ENCODE measurements at regions not wholly inside any gene's neighbourhood (a gene's known extent, or its start where the extent isn't known, plus 50 kb on each side); places are given as distances from the start of the nearest gene placed in this dataset.
"Not testable (repeated sequence)": the region's sequence is repeated elsewhere in the genome, so short reads cannot be mapped to it uniquely, and the experiment has no call there.

DNA sequence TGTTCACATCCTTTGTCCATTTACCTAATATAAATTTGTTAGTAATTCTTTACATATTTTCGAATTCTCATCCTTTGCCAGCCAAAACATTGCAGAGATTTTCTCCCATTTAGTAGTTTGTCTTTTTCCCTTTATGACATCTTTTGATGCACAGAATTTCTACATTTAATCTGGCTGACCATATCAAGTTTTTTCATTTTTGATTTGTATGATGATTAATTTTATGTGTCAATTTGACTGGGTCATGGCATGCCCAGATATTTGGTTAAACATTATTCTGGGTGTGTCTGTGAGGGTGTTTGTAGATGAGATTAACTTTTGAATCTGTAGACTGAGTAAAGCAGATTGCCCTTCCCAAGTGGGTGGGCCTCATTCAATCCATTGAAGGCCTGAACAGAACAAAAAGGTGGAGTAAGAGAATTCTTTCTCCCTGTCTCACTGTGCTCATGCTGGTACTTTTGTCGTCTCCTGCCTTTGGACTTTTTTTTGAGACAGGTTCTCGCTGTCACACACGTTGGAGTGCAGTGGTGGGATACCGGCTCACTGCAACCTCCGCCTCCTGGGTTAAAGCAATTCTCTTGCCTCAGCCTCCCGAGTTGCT, 72.1 kb upstream of the EPB41L1 start:
- DNase-seq (no peak), ATAC-seq (no peak)

DNA sequence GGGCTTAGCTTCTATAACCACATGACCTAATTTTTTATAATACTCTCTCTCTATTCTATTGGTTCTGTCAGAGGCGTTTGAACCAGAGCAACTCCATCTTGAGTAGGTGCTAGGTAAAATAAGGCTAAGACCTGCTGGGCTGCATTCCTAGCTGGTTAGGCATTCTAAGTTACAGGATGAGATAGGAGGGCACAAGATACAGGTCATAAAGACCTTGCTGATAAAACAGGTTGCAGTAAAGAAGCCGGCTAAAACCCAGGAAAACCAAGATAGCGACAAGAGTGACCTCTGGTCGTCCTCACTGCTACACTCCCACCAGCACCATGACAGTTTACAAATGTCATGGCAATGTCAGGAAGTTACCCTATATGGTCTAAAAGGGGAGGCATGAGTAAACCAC, 71.3 kb upstream of the EPB41L1 start:
- DNase-seq; ATAC-seq; intact Hi-C loops (cut with DNase I, micrococcal nuclease): not testable (repeated sequence)

More for the DNA sequence above, 72.1 kb upstream of the EPB41L1 start:
- intact Hi-C loops (cut with DNase I, micrococcal nuclease): no loop called here

DNA sequence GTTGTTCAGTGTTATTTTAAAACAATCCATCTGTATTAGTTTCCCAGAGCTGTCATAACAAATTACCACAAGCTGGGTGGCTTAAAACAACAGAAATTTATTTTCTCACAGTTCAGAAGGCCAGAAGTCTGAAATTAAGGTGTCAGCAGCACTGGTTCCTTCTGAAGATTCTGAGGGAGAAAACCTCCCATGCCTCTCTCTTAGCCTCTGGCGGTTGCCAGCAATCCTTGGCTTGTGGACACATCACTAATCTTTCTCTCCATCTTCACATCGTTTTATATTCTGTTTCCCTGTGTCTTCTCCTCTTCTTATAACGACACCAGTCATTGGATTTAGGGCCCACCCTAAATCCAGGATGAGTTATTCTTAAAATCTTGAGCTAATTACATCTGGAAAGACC, 70.2 kb upstream of the EPB41L1 start:
- no peak for ATAC-seq
- DNase-seq: no peak
- intact Hi-C loops (cut with DNase I, micrococcal nuclease): no loop called here

DNA sequence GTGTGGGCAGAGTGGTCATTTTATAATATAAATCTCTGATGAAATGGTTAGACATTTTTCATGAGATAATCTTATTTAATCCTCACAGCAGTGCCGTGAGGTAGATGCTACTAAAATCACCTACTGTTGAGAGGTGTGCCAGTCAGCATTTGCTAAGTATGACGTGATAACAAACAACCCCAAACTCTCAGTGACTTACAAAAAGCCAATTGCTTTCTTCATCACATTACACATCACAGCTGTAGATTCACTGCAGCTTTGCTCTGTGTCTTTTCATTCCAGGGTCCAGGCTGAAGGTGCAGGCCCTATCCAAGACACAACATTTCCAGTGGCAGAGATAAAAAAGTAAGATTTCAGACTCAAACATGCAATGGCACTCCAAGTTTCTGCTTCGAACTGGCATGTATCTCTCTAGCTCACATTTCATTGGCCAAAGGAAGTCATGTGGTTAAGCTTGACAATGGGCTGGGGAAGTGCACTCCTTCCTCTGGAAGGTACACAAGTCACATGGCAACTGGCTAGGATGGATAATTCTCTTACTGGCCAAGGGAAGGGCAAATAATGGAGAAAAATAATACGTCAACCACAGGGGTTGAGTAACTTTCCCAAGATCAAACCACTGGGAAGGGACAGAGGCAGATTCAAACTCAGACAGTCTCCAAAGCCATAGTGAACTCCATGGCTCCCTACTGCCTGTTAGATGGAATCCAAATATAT, 69.5 kb upstream of the EPB41L1 start:
- DNase-seq (no peak), ATAC-seq (peak; percentile 27)
- intact Hi-C loops (cut with DNase I, micrococcal nuclease): no loop called here

DNA sequence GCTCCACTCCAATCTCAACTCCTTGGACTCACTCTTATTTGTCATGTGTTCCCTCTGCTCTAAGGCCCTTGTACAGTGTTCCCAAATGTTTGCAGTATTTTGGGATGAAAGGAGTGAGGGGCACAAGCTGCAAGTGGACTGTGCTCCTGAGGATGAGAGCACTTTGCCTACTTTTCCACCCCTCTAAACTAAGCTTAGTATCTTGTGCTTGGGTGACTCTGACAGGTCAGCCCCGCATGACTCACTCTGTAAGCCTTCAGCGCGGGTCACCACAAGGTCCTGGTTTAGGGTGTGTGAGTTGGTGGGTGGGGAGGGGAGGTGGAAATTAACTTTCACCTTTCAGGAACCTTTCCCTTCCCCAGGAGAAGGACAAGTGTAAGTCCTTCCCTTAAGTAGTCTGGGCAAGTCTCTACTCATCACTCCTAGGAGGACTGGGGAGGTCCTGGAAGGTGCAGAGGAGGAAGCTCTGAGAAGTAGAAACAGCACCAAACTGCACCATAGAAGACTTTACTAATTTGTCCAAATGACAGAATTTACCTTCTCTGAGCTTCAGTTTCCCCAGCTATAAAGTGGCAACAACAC, 68.8 kb upstream of the EPB41L1 start:
- ATAC-seq (peak; percentile 82), DNase-seq (peak in 1 of 2 donors; percentile 81)
- intact Hi-C loops (cut with DNase I, micrococcal nuclease): no loop called here

DNA sequence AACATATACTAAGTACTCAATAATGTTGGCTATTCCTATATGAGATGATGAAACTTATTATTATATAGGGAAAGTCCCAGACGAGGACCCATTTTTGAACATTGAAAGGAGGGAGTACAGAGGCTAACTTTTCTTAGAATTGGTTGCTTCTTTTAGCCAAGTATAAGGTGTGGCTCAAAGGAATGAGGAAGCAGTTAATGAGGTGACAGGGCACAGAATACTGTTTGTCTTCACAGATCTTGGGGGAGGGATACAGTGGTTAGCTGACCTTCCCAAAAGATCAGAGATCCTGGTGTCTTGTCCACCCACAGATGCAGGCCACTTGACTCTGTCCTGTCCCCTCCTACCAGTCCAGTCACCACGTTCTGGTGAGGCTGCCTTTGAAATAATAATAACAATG, 67.8 kb upstream of the EPB41L1 start:
- intact Hi-C loops (cut with DNase I, micrococcal nuclease): no loop called here
- DNase-seq (no peak), ATAC-seq (peak; percentile 77)

DNA sequence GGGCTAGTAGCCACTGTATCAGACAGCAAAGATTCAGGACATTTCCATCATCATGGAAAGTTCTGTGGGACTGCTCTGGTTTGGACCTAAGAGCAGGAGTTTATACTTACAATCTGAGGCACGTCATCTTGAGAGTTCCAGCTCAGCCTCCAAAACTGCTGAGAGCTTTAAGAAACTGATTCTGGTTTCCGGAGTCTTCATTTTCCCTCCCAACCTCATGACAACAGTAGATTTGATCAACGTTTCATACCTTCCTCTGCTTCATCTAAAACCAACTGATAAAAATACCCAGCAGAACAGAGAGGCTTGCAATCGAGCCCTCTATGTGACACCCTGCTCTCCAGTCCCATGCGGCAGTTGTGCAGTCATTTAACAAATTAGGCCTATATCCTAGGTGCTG, 64.3 kb upstream of the EPB41L1 start:
- ATAC-seq (no peak), DNase-seq (no peak)
- intact Hi-C loops (cut with DNase I, micrococcal nuclease): no loop called here

DNA sequence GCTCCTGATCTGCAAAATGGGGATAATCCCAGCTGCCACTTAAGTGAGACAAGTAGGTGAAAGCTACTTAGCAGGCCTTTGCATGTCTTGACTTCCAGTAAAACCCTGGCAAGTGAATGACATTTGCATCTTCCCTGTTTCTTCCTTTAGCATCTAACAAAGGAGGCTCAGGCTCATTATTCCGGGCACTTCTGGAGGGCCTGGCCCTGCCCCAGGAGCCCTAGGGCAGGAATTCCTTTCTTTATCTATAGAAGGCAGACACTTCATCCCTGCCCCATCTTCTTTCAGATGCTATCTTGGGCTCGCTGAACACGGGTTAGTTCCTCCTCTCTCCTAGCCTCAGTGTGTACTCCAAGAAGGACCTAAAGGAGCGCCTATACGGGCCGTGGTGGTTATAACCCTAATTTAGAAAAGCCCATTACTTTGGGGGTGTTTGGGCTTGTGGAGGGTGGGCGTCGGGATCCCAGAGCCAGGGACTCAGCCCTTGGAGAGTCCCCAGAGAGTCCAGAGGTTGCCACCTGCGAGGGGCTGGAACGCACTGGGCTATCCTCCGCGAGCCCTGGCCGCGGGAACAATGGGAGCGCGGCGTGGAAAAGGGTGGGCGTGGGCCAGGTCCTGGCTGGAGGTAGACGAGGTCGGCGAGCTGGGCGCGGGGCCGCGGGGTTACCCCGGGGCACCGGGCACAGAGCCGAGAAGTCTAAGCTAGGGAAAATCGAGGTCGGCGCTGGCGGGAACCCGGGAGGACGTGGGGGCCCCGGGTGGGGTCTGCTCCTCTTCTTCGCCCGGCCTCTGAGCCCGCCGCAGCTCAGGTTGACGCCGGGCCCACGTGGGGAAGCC, 62.8 kb upstream of the EPB41L1 start:
- ATAC-seq (no peak), DNase-seq (no peak)
- intact Hi-C loops (cut with DNase I, micrococcal nuclease): no loop called here

DNA sequence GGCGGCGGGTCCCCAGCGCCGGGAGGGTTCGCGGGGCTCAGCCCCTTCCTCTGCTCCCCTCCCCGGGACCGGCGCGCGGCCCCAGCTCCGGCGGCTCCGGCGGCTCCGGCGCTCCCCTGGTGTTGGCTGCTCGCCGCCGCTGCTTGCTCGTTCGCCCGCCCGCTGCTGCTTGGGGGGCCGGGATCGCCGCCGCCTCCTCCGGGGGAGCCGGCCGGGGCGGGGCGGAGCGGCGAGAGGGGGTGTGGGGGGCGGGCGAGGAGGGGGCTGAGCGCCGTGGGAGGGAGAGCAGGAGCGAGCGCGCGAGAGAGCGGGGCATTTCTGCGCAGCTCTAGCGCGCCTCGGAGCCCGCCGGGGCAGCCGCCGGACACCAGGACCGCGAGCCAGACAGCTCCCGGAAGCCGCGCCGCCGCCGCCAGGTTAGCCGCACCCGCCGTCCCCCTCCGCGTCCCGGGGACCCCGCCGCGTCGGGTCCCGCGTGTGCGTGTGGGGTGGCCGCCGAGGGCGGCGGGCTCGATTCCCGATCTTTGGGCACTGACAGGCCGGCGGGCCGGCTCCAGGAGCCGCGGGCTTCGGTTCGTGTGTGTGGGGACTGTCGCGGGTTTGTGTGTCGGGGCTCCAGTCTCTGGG, 62.0 kb upstream of the EPB41L1 start:
- peak in 1 of 2 donors; percentile 62 for DNase-seq
- peak; percentile 32 for ATAC-seq
- intact Hi-C loops (cut with DNase I, micrococcal nuclease): no loop called here

DNA sequence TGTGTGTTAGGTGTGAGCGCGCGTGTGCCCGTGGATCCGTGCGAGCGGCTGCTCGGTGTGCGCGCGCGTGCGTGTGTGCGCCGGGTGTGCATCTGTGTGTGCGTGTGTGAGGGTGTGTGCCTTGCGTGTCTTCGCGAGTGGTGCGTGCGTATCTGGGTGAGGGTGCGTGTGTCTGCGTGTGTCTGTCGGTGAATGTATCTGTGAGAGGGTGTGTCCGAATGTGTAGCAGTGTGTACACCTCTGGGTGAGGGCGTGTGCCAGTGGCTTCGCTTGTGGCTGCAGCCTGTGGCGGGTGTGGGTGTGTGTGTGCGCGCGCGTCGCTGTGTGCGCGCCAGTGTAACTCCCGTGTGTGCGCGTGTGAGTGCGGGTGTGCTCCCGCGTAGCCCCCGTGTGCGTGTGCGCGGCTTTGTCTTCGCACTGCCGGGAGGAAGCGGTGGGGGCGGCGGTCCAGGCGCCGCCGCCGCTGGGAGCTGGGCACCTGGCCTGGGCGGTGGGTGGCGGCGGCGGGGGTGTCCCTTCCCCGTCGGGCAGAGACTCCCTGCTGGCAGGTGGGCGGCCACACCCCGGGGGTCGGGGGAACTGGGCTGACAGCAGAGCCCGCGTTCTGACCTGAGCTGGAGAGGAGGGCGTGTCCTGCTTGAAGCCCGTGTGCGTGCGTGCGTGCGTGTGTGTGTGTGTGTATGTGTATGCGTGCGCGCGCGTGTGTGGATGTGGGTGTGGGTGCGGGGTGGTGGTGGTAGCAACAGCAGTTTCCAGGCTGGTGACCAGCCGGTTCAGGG, 61.3 kb upstream of the EPB41L1 start:
- peak; percentile 57 for ATAC-seq
- DNase-seq: peak; percentile 81 to 84
- intact Hi-C loops (cut with DNase I, micrococcal nuclease): no loop called here

DNA sequence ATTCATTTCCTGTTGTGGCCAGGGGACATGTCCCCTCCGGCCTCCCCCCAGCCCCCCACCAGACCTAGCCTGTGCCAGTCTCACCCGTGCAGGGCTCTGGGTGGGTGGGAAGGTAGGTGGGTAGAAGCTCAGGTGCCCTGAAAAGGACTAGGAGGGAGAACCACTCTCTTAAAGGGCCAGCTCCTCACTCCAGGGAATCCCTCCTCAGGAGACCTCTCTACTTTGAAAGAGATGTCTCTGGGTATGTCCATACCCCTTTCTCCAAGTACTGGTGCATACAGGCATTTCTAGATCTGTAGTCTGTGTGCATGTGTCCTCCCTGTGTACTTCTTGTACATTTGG, 60.8 kb upstream of the EPB41L1 start:
- peak; percentile 1 for ATAC-seq
- intact Hi-C loops (cut with DNase I, micrococcal nuclease): no loop called here

DNA sequence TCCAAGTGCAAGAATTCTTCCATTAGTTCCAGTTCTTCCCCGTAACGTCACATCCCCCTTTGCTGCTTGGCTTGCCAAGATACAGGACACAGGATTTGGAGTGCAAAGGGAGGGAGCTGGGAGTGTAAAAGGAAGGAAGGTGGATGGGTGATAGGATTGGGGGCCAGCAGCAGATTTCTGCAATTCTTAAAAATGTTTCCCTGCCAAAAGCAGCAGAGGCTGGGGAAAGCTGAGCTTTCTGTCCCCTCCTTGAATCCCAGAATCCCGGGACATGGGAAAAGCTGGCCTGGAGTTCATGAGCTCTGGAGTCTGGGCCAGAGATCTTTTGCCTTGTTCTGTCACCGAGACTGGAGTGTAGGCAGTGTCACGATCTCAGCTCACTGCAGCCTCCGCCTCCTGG, 60.0 kb upstream of the EPB41L1 start:
- intact Hi-C loops (cut with DNase I, micrococcal nuclease): no loop called here
- ATAC-seq (peak; percentile 1), DNase-seq (no peak)

More for the DNA sequence above, 60.8 kb upstream of the EPB41L1 start:
- no peak for DNase-seq

DNA sequence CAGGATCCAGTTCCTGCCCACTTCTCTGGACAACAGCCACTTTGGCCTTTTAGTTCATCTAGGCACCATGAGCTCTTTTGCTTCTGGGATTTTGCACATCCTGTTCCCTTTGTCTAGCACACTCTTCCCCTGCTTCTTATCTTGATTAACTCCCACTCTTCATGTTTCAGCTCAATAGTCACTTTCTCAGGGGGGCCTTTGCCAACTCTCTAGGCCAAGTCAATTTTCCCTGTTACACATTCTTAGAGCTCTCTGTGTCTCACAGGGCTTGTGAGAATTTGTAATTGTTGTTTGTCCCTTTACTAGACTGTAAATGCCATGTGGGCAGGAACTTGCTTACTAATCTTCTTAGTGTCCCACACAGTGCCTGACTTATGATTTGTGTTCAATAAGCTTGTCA, 58.1 kb upstream of the EPB41L1 start:
- intact Hi-C loops (cut with DNase I, micrococcal nuclease): no loop called here
- ATAC-seq: no peak

DNA sequence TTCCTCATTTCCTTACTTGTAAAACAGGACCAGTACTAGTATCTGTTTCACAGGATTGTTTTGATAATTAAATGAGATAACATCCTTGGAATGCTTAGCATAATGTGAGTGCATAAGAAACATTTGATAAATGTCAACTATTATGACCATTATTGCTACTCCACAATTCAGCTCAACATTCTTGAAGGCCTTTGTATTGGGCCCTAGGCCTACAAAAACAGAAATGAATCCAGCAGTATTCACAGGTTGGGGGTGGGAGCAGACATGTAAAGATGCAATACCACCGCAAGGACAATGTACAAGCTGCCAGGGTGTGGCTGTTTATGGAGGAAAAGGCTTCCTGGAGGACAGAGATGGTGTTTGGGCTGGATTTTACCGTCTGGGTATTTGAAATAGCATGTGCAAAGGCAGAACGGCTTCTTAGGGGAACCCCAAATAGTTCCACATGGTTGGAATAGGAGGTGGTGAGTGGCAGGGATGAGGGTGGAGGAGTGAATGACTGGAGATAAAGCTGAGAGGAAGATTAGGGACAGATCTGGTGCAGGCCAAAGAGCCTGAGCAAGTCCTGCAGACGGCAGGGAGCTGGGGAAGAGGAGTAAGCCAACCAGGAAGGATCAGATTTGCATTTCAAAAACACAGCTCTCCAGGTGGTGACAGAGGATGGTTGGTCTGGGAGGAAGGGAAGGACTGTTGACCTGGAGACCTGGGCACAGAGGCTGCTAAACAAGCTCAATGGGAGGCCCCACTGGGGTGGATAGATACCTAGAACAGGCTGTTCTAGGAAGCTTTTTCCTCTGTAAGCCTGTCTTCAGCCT, 57.0 kb upstream of the EPB41L1 start:
- DNase-seq (peak; percentile 61 to 70), ATAC-seq (peak; percentile 55)
- intact Hi-C loops (cut with DNase I, micrococcal nuclease): no loop called here

More for the DNA sequence above, 58.1 kb upstream of the EPB41L1 start:
- no peak for DNase-seq

DNA sequence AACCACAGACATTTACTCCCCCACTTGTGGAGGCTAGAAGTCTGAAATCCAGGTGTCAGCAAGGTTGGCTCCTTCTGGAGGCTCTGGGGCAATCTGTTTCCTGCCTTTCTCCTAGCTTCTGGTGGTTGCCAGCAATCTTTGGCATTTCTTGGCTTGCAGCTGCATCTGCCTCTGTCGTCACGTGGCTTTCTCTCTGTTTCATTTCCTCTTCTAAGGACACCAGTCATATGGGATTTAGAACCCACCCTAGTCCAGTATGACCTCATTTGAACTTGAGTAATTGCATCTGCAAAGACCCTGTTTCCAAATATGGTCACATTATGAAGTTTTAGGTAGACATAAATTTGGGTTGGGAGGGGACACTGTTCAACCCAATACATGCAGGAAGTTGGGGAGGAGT, 56.2 kb upstream of the EPB41L1 start:
- DNase-seq (peak; percentile 46 to 75), ATAC-seq (peak; percentile 9)
- intact Hi-C loops (cut with DNase I, micrococcal nuclease): no loop called here

DNA sequence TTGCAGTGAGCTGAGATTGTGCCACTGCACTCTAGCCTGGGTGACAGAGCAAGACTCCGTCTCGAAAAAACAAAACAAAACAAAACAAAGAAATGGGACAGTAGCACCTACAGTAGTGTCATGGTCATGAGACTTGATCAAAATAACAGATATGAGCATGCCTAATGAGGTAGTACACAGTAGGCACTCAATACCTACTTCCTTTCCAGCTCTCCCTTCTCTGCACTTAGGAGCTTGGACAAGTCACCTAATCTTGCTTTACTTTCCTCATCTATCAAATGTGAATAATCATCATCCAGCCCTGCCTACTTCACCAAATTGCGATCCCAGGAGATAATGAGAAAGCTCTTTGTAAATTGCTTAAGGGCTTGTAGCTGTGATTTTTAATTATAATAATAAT, 55.4 kb upstream of the EPB41L1 start:
- ATAC-seq (no peak), DNase-seq (no peak)
- intact Hi-C loops (cut with DNase I, micrococcal nuclease): no loop called here

DNA sequence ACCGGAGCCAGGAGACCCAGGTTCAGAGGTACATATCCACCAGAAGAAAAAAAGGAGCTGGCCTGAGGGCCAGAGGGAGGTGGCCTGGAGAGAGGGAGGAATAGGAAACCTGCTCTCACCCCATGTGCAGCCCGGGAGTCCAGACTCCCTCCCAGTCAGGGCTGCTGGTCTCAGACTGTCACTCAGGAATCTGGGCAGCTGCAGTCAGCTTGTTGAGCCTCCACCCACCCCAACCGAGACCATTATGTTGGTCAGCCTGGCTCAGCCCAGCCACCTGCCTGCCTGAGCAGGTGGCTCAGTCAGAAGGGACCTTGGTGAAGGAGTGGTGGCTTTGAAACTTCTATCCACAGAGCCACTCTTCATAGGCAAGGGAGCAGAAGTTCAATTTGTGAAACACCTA, 53.3 kb upstream of the EPB41L1 start:
- intact Hi-C loops (cut with DNase I, micrococcal nuclease): no loop called here
- DNase-seq (peak; percentile 57 to 70), ATAC-seq (peak; percentile 21)

DNA sequence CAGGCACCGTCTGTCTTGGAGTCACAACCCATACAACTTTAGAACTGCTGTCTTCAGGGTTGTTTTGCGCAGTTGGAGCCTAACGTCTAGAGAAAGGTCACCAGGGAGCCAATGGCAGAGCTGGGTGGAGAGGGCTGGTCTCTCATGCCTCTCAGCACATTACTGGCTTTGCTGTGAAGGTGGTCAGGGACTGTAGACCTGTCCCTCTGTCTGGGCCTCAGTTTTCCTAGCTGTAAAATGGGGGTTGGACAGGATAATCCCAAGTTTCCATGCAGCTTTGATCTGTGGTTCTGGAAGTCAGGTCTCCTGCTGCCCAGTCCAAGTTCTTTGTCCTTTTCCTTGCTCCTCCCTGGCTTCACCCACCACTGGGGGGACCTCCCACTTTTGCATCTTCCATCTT, 52.2 kb upstream of the EPB41L1 start:
- ATAC-seq (no peak), DNase-seq (peak in 1 of 2 donors; percentile 7)

More for the DNA sequence above, 52.2 kb upstream of the EPB41L1 start:
- intact Hi-C loops (cut with DNase I, micrococcal nuclease): no loop called here

Measured in left colon (tissue), 2 donors.